ENCODE measurements at regions not wholly inside any gene's neighbourhood (a gene's known extent, or its start where the extent isn't known, plus 50 kb on each side); places are given as distances from the start of the nearest gene placed in this dataset.

- Histone ChIP-seq H4K20me1 (ENCODE audit: control insufficient read depth, extremely low read depth, insufficient read depth, low read length) (no peaks in the 10 kb centered on the region), H3K4me3 (ENCODE audit: control insufficient read depth in 2 of 3, extremely low read depth in 1 of 3, insufficient read depth in 2 of 3, low read depth in 1 of 3, low read length in 3 of 3) (no peak overlapping the region), H2AFZ (ENCODE audit: control insufficient read depth, low read length) (no peak overlapping the region), H3K27me3 (ENCODE audit: control insufficient read depth, extremely low read depth, insufficient read depth, low read length) (no peaks in the 10 kb centered on the region), H3K4me1 (ENCODE audit: control insufficient read depth, extremely low read depth, insufficient read depth, low read length) (no peaks in the 10 kb centered on the region), H3K79me2 (ENCODE audit: control insufficient read depth, insufficient read depth, low read length) (no peaks in the 10 kb centered on the region), H3K9me3 (ENCODE audit: control insufficient read depth, low read depth, low read length) (no peaks in the 10 kb centered on the region), H3K9me1 (ENCODE audit: control insufficient read depth, extremely low read depth, insufficient read depth, low read length) (no peaks in the 10 kb centered on the region), H3K4me2 (ENCODE audit: control insufficient read depth, extremely low read depth, insufficient read depth, low read depth, low read length) (no peak overlapping the region), H3K27ac (ENCODE audit: control insufficient read depth, insufficient read depth, low read length) (no peak overlapping the region), H3K9ac (ENCODE audit: control insufficient read depth, extremely low read depth, insufficient read depth, low read length) (no peak overlapping the region), H3K36me3 (ENCODE audit: control insufficient read depth in 2 of 2, extremely low read depth in 1 of 2, insufficient read depth in 2 of 2, low read length in 2 of 2) (no peaks in the 10 kb centered on the region)
- dilution Hi-C loops (cut with MboI; ENCODE audit: extremely low pct_ligation_motif_present, low sequenced_read_pairs) = no loop called here
- TF ChIP-seq EZH2 (IDR thresholded peaks at IDR 0.05; ENCODE audit: low read length) (no peak), CTCF (optimal IDR thresholded peaks at IDR 0.05 in 1 of 3, IDR thresholded peaks at IDR 0.05 in 1 of 3, conservative IDR thresholded peaks at IDR 0.05 in 1 of 3; ENCODE audit: extremely low read depth in 1 of 3, insufficient read depth in 2 of 3, low read length in 3 of 3) (no peak)
- FAIRE-seq (no peak), DNase-seq (ENCODE audit: low read depth, low spot score) (no peak)
Measured at GRCh38 chr3:147653367-147653923, 244.3 kb downstream of the ZIC1 start.

- Histone ChIP-seq H2AFZ (ENCODE audit: control insufficient read depth, low read length) (no peak overlapping the region), H3K36me3 (ENCODE audit: control insufficient read depth in 2 of 2, extremely low read depth in 1 of 2, insufficient read depth in 2 of 2, low read length in 2 of 2) (no peaks in the 10 kb centered on the region), H3K9me1 (ENCODE audit: control insufficient read depth, extremely low read depth, insufficient read depth, low read length) (no peaks in the 10 kb centered on the region), H3K9ac (ENCODE audit: control insufficient read depth, extremely low read depth, insufficient read depth, low read length) (no peak overlapping the region), H3K9me3 (ENCODE audit: control insufficient read depth, low read depth, low read length) (no peaks in the 10 kb centered on the region), H3K79me2 (ENCODE audit: control insufficient read depth, insufficient read depth, low read length) (no peaks in the 10 kb centered on the region), H3K4me2 (ENCODE audit: control insufficient read depth, extremely low read depth, insufficient read depth, low read depth, low read length) (no peak overlapping the region), H4K20me1 (ENCODE audit: control insufficient read depth, extremely low read depth, insufficient read depth, low read length) (no peaks in the 10 kb centered on the region), H3K27me3 (ENCODE audit: control insufficient read depth, extremely low read depth, insufficient read depth, low read length) (no peaks in the 10 kb centered on the region), H3K4me1 (ENCODE audit: control insufficient read depth, extremely low read depth, insufficient read depth, low read length) (no peaks in the 10 kb centered on the region), H3K27ac (ENCODE audit: control insufficient read depth, insufficient read depth, low read length) (no peak overlapping the region), H3K4me3 (ENCODE audit: control insufficient read depth in 2 of 3, extremely low read depth in 1 of 3, insufficient read depth in 2 of 3, low read depth in 1 of 3, low read length in 3 of 3) (no peak overlapping the region)
- TF ChIP-seq CTCF (optimal IDR thresholded peaks at IDR 0.05 in 1 of 3, IDR thresholded peaks at IDR 0.05 in 1 of 3, conservative IDR thresholded peaks at IDR 0.05 in 1 of 3; ENCODE audit: extremely low read depth in 1 of 3, insufficient read depth in 2 of 3, low read length in 3 of 3) (no peak), EZH2 (IDR thresholded peaks at IDR 0.05; ENCODE audit: low read length) (no peak)
- dilution Hi-C loops (cut with MboI; ENCODE audit: extremely low pct_ligation_motif_present, low sequenced_read_pairs) = no loop called here
- FAIRE-seq = no peak
- no peak for DNase-seq (ENCODE audit: low read depth, low spot score)
Measured at GRCh38 chr3:147654827-147655226, 245.7 kb downstream of the ZIC1 start.

All from keratinocyte (primary cell).